ENCODE measurements at regions not wholly inside any gene's neighbourhood (a gene's known extent, or its start where the extent isn't known, plus 50 kb on each side); places are given as distances from the start of the nearest gene placed in this dataset.

- Histone ChIP-seq H3K4me1 (ENCODE audit: control insufficient read depth in 5 of 5, insufficient read depth in 5 of 5, low read length in 5 of 5) (no peaks in the 10 kb centered on the region), H3K9ac (ENCODE audit: low read length in 5 of 5) (no peak overlapping the region), H3K9me3 (ENCODE audit: control insufficient read depth in 5 of 5, low read length in 5 of 5) (peaks cover 0 to 3% (median 0%) of the 10 kb centered on the region in 5 donors), H3K27me3 (ENCODE audit: control insufficient read depth in 5 of 5, insufficient read depth in 4 of 5, low read length in 5 of 5) (no peaks in the 10 kb centered on the region), H3K36me3 (ENCODE audit: control insufficient read depth in 5 of 5, insufficient read depth in 5 of 5, low read length in 5 of 5) (no peaks in the 10 kb centered on the region), H3K4me3 (ENCODE audit: low read depth in 1 of 5, low read length in 5 of 5) (no peak overlapping the region), H3K27ac (ENCODE audit: low read depth, low read length) (no peak overlapping the region)
Observed at GRCh38 chr3:137285924-137286323, 328.1 kb downstream of the IL20RB start.

- Histone ChIP-seq H3K4me3 (ENCODE audit: low read depth in 1 of 5, low read length in 5 of 5) (no peak overlapping the region), H3K4me1 (ENCODE audit: control insufficient read depth in 5 of 5, insufficient read depth in 5 of 5, low read length in 5 of 5) (no peaks in the 10 kb centered on the region), H3K36me3 (ENCODE audit: control insufficient read depth in 5 of 5, insufficient read depth in 5 of 5, low read length in 5 of 5) (no peaks in the 10 kb centered on the region), H3K9me3 (ENCODE audit: control insufficient read depth in 5 of 5, low read length in 5 of 5) (no peaks in the 10 kb centered on the region), H3K27me3 (ENCODE audit: control insufficient read depth in 5 of 5, insufficient read depth in 4 of 5, low read length in 5 of 5) (no peaks in the 10 kb centered on the region), H3K9ac (ENCODE audit: low read length in 5 of 5) (no peak overlapping the region), H3K27ac (ENCODE audit: low read depth, low read length) (no peak overlapping the region)
Observed at GRCh38 chr3:137293086-137293485, 335.3 kb downstream of the IL20RB start.

- Histone ChIP-seq H3K9me3 (ENCODE audit: control insufficient read depth in 5 of 5, low read length in 5 of 5) (no peaks in the 10 kb centered on the region), H3K4me1 (ENCODE audit: control insufficient read depth in 5 of 5, insufficient read depth in 5 of 5, low read length in 5 of 5) (no peaks in the 10 kb centered on the region), H3K27ac (ENCODE audit: low read depth, low read length) (no peak overlapping the region), H3K9ac (ENCODE audit: low read length in 5 of 5) (no peak overlapping the region), H3K4me3 (ENCODE audit: low read depth in 1 of 5, low read length in 5 of 5) (no peak overlapping the region), H3K27me3 (ENCODE audit: control insufficient read depth in 5 of 5, insufficient read depth in 4 of 5, low read length in 5 of 5) (no peaks in the 10 kb centered on the region), H3K36me3 (ENCODE audit: control insufficient read depth in 5 of 5, insufficient read depth in 5 of 5, low read length in 5 of 5) (no peaks in the 10 kb centered on the region)
Observed at GRCh38 chr3:137294139-137294538, 336.4 kb downstream of the IL20RB start.

DNA sequence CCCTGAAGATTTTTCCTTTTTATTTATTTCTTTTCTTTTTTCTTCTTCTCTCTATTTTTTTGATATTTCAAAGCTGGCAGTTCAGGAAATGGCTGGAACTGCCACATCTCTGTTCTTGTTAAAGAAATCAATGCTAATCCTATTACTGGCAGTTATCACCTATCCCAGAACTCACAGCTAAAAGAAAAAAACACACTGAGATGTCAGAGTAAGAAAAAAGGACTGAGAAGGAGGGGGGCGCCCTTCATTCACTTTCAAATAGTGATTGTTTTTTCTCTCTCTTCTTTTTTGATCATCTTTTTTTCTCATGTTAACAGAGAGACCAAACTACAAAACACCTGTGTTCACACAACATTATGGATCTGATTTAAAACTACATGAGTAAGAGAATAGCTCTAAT is 337.1 kb downstream of the IL20RB start:
- Histone ChIP-seq H3K4me3 (ENCODE audit: low read depth in 1 of 5, low read length in 5 of 5) (no peak overlapping the region), H3K36me3 (ENCODE audit: control insufficient read depth in 5 of 5, insufficient read depth in 5 of 5, low read length in 5 of 5) (no peaks in the 10 kb centered on the region), H3K9me3 (ENCODE audit: control insufficient read depth in 5 of 5, low read length in 5 of 5) (no peaks in the 10 kb centered on the region), H3K27me3 (ENCODE audit: control insufficient read depth in 5 of 5, insufficient read depth in 4 of 5, low read length in 5 of 5) (no peaks in the 10 kb centered on the region), H3K27ac (ENCODE audit: low read depth, low read length) (no peak overlapping the region), H3K4me1 (ENCODE audit: control insufficient read depth in 5 of 5, insufficient read depth in 5 of 5, low read length in 5 of 5) (no peaks in the 10 kb centered on the region), H3K9ac (ENCODE audit: low read length in 5 of 5) (no peak overlapping the region)

GRCh38 chr3:137295336-137295735 is 337.6 kb downstream of the IL20RB start:
- H3K4me1 ChIP-seq (ENCODE audit: control insufficient read depth in 5 of 5, insufficient read depth in 5 of 5, low read length in 5 of 5) = no peaks in the 10 kb centered on the region
- H3K4me3 ChIP-seq (ENCODE audit: low read depth in 1 of 5, low read length in 5 of 5) = no peak overlapping the region
- H3K9ac ChIP-seq (ENCODE audit: low read length in 5 of 5) = no peak overlapping the region
- H3K27ac ChIP-seq (ENCODE audit: low read depth, low read length) = no peak overlapping the region
- no peaks in the 10 kb centered on the region for H3K36me3 ChIP-seq (ENCODE audit: control insufficient read depth in 5 of 5, insufficient read depth in 5 of 5, low read length in 5 of 5)
- H3K9me3 ChIP-seq (ENCODE audit: control insufficient read depth in 5 of 5, low read length in 5 of 5) = no peaks in the 10 kb centered on the region
- no peaks in the 10 kb centered on the region for H3K27me3 ChIP-seq (ENCODE audit: control insufficient read depth in 5 of 5, insufficient read depth in 4 of 5, low read length in 5 of 5)

GRCh38 chr3:137296116-137296515 is 338.3 kb downstream of the IL20RB start:
- Histone ChIP-seq H3K4me3 (ENCODE audit: low read depth in 1 of 5, low read length in 5 of 5) (no peak overlapping the region), H3K36me3 (ENCODE audit: control insufficient read depth in 5 of 5, insufficient read depth in 5 of 5, low read length in 5 of 5) (no peaks in the 10 kb centered on the region), H3K27me3 (ENCODE audit: control insufficient read depth in 5 of 5, insufficient read depth in 4 of 5, low read length in 5 of 5) (no peaks in the 10 kb centered on the region), H3K9ac (ENCODE audit: low read length in 5 of 5) (no peak overlapping the region), H3K27ac (ENCODE audit: low read depth, low read length) (no peak overlapping the region), H3K4me1 (ENCODE audit: control insufficient read depth in 5 of 5, insufficient read depth in 5 of 5, low read length in 5 of 5) (no peaks in the 10 kb centered on the region), H3K9me3 (ENCODE audit: control insufficient read depth in 5 of 5, low read length in 5 of 5) (no peaks in the 10 kb centered on the region)

DNA sequence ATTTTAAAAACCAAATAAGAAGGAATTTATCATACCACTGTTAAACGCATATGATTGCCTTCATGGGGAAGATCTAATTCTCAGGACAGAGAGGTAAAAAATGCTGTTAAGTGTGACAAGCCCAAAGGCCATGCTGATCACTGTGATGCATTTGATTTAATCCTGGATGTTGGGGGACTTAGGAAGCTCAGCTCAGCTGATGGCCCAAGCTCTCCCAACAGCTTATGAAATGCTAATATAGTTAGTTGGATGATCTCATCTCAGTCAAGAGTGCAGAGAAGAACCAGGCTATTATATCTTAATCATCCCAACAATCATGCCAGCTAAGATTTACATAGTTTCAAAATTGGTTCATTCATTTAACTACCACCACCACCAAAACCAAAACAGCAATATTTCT is 340.0 kb downstream of the IL20RB start:
- no peak overlapping the region for H3K27ac ChIP-seq (ENCODE audit: low read depth, low read length)
- H3K4me1 ChIP-seq (ENCODE audit: control insufficient read depth in 5 of 5, insufficient read depth in 5 of 5, low read length in 5 of 5) = no peaks in the 10 kb centered on the region
- no peaks in the 10 kb centered on the region for H3K36me3 ChIP-seq (ENCODE audit: control insufficient read depth in 5 of 5, insufficient read depth in 5 of 5, low read length in 5 of 5)
- H3K9me3 ChIP-seq (ENCODE audit: control insufficient read depth in 5 of 5, low read length in 5 of 5) = peaks cover 0 to 1% (median 0%) of the 10 kb centered on the region in 5 donors
- no peak overlapping the region for H3K4me3 ChIP-seq (ENCODE audit: low read depth in 1 of 5, low read length in 5 of 5)
- H3K27me3 ChIP-seq (ENCODE audit: control insufficient read depth in 5 of 5, insufficient read depth in 4 of 5, low read length in 5 of 5) = no peaks in the 10 kb centered on the region
- no peak overlapping the region for H3K9ac ChIP-seq (ENCODE audit: low read length in 5 of 5)

- H3K4me3 ChIP-seq (ENCODE audit: low read depth in 1 of 5, low read length in 5 of 5) = no peak overlapping the region
- H3K9ac ChIP-seq (ENCODE audit: low read length in 5 of 5) = no peak overlapping the region
- H3K4me1 ChIP-seq (ENCODE audit: control insufficient read depth in 5 of 5, insufficient read depth in 5 of 5, low read length in 5 of 5) = no peaks in the 10 kb centered on the region
- no peaks in the 10 kb centered on the region for H3K27me3 ChIP-seq (ENCODE audit: control insufficient read depth in 5 of 5, insufficient read depth in 4 of 5, low read length in 5 of 5)
- no peaks in the 10 kb centered on the region for H3K36me3 ChIP-seq (ENCODE audit: control insufficient read depth in 5 of 5, insufficient read depth in 5 of 5, low read length in 5 of 5)
- peaks cover 0 to 7% (median 0%) of the 10 kb centered on the region in 5 donors for H3K9me3 ChIP-seq (ENCODE audit: control insufficient read depth in 5 of 5, low read length in 5 of 5)
- no peak overlapping the region for H3K27ac ChIP-seq (ENCODE audit: low read depth, low read length)
Observed at GRCh38 chr3:137300703-137301102, 342.9 kb downstream of the IL20RB start.

DNA sequence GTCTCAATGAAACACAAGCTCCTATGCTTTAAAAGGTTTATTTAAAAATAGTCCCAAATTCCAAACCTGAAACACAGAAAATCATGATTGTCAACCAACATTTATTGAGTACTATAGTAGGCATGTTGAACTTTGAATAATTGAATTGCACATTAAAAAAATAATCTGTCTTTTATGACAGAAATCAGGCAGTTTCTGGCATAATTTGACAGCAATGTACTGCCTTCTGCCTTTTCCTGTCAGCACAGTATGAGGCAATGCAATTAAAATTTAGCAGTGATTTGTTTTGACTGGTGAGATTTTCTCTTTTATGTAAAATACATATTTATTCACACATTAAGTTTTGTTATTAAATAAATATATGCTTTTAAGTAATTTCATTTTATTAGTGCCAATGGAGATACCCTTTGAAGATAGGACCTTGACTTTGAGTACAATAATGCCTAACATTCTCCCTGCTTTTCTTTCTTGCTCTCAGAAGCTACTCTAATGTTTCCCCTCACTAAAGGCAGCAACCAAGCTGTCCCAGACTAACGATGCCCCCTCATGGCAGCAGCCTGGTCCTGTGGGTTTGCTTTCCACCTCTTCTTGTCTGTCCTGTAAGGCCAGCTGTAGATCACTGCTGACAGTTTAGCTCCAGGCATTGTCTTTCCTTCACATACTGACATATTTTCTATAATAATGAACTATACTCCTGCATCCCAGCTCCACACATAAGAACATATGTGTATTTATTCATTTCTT is 346.7 kb downstream of the IL20RB start:
- no peaks in the 10 kb centered on the region for H3K27me3 ChIP-seq (ENCODE audit: control insufficient read depth in 5 of 5, insufficient read depth in 4 of 5, low read length in 5 of 5)

GRCh38 chr3:137324114-137324513 is 366.3 kb downstream of the IL20RB start:
- Histone ChIP-seq H3K9ac (ENCODE audit: low read length in 5 of 5) (no peak overlapping the region), H3K27ac (ENCODE audit: low read depth, low read length) (no peak overlapping the region), H3K9me3 (ENCODE audit: control insufficient read depth in 5 of 5, low read length in 5 of 5) (peaks cover 0 to 9% (median 3%) of the 10 kb centered on the region in 5 donors), H3K4me3 (ENCODE audit: low read depth in 1 of 5, low read length in 5 of 5) (no peak overlapping the region), H3K27me3 (ENCODE audit: control insufficient read depth in 5 of 5, insufficient read depth in 4 of 5, low read length in 5 of 5) (no peaks in the 10 kb centered on the region), H3K4me1 (ENCODE audit: control insufficient read depth in 5 of 5, insufficient read depth in 5 of 5, low read length in 5 of 5) (peaks cover 0 to 8% (median 0%) of the 10 kb centered on the region in 5 donors), H3K36me3 (ENCODE audit: control insufficient read depth in 5 of 5, insufficient read depth in 5 of 5, low read length in 5 of 5) (no peaks in the 10 kb centered on the region)

More for the DNA sequence above, 346.7 kb downstream of the IL20RB start:
- Histone ChIP-seq H3K9ac (ENCODE audit: low read length in 5 of 5) (no peak overlapping the region), H3K27ac (ENCODE audit: low read depth, low read length) (no peak overlapping the region), H3K9me3 (ENCODE audit: control insufficient read depth in 5 of 5, low read length in 5 of 5) (peaks cover 0 to 7% (median 3%) of the 10 kb centered on the region in 5 donors), H3K4me3 (ENCODE audit: low read depth in 1 of 5, low read length in 5 of 5) (no peak overlapping the region), H3K36me3 (ENCODE audit: control insufficient read depth in 5 of 5, insufficient read depth in 5 of 5, low read length in 5 of 5) (no peaks in the 10 kb centered on the region), H3K4me1 (ENCODE audit: control insufficient read depth in 5 of 5, insufficient read depth in 5 of 5, low read length in 5 of 5) (no peaks in the 10 kb centered on the region)
